CD4-positive, alpha-beta T cell treated with Interleukin-4 for 4 hours (primary cell): ENCODE measurements at regions not wholly inside any gene's neighbourhood (a gene's known extent, or its start where the extent isn't known, plus 50 kb on each side); places are given as distances from the start of the nearest gene placed in this dataset.

Source experiments
- DNase-seq: peaks from one replicate; pipeline ENCODE4 v3.0.0-alpha.2; 2020

- no peak for DNase-seq
These were observed 128.7 kb upstream of the MID1 start for GRCh38 chrX:10749113-10749512.

- DNase-seq: no peak
These were observed 130.2 kb upstream of the MID1 start for GRCh38 chrX:10750581-10750980.

GRCh38 chrX:10753116-10753515, 132.7 kb upstream of the MID1 start:
- DNase-seq: no peak

- DNase-seq: no peak
These were observed 134.1 kb upstream of the MID1 start for GRCh38 chrX:10754445-10754844.

GRCh38 chrX:10755439-10756334, 135.3 kb upstream of the MID1 start:
- DNase-seq: no peak

- DNase-seq: no peak
These were observed 136.1 kb upstream of the MID1 start for GRCh38 chrX:10756441-10756840.

- no peak for DNase-seq
These were observed 138.9 kb upstream of the MID1 start for GRCh38 chrX:10759141-10759799.

- DNase-seq: no peak
These were observed 141.1 kb upstream of the MID1 start for GRCh38 chrX:10761447-10761846.

- no peak for DNase-seq
These were observed 148.8 kb upstream of the MID1 start for GRCh38 chrX:10769195-10769594.

GRCh38 chrX:10769696-10770619, 149.6 kb upstream of the MID1 start:
- DNase-seq: no peak

- no peak for DNase-seq
These were observed 152.9 kb upstream of the MID1 start for GRCh38 chrX:10773318-10773717.

- DNase-seq: no peak
These were observed 161.6 kb upstream of the MID1 start for GRCh38 chrX:10781847-10782530.

- DNase-seq: no peak
These were observed 163.1 kb upstream of the MID1 start for GRCh38 chrX:10783451-10783995.

GRCh38 chrX:10787264-10787663, 166.9 kb upstream of the MID1 start:
- no peak for DNase-seq

- DNase-seq: no peak
These were observed 173.8 kb upstream of the MID1 start for GRCh38 chrX:10794203-10794630.

GRCh38 chrX:10795721-10796120, 175.3 kb upstream of the MID1 start:
- DNase-seq: no peak

- no peak for DNase-seq
These were observed 177.1 kb upstream of the MID1 start for GRCh38 chrX:10797466-10797865.

- DNase-seq: no peak
These were observed 177.7 kb upstream of the MID1 start for GRCh38 chrX:10798041-10798440.

GRCh38 chrX:10800796-10801195, 180.4 kb upstream of the MID1 start:
- DNase-seq: no peak

GRCh38 chrX:10811111-10811510, 190.7 kb upstream of the MID1 start:
- no peak for DNase-seq

GRCh38 chrX:10813761-10814160, 193.4 kb upstream of the MID1 start:
- DNase-seq: no peak

- DNase-seq: no peak
These were observed 198.3 kb upstream of the MID1 start for GRCh38 chrX:10818651-10819050.
